HG02938 (cell line): ENCODE measurements at regions not wholly inside any gene's neighbourhood (a gene's known extent, or its start where the extent isn't known, plus 50 kb on each side); places are given as distances from the start of the nearest gene placed in this dataset.

Experiments used
- ATAC-seq: cut with Tn5 transposase; IDR thresholded peaks from one replicate; pipeline ENCODE4 v1.9.1; 2021; ENCODE audit warnings: mild to moderate bottlenecking, moderate library complexity; ENCODE audit not compliant: unreplicated experiment

DNA sequence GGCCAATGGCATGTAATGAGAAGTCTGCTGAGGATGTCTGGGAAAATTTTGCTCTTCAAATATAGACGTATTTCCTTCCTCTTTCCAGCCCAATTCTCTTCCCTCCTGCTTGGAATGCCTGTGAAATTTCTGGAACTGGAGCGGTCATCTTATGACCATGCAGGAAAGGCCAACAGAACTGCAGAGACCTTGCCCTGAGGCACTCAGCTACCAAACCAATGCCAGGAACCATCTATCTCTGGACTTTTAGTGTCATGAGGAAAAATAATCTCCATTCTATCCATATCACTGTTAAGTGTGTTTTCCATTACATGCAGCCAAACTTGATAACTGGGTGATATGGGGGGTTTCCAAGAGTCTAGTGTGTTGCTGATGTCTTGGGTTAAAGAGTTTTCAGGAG, 363.7 kb downstream of the SLC4A3 start:
- no peak for ATAC-seq

DNA sequence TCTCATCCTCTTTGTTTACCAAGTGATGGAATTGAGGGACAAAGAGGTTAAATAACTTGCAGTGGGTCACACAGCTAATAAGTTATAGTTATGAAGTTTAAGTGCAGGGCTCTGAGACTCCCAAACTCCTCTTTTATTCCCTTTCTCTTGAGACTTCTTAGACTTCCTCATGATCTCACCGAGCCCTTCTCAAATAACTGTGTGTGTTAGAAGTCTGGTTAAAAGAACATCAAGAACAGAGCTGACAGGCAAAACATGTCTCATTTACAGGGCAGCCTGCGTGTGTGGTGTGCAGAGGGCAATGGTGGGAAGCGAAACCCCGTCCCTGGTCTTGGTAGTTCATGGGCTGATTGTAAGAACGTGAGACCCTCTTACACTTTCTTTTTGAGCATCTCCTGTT, 368.0 kb downstream of the SLC4A3 start:
- ATAC-seq, result no peak

DNA sequence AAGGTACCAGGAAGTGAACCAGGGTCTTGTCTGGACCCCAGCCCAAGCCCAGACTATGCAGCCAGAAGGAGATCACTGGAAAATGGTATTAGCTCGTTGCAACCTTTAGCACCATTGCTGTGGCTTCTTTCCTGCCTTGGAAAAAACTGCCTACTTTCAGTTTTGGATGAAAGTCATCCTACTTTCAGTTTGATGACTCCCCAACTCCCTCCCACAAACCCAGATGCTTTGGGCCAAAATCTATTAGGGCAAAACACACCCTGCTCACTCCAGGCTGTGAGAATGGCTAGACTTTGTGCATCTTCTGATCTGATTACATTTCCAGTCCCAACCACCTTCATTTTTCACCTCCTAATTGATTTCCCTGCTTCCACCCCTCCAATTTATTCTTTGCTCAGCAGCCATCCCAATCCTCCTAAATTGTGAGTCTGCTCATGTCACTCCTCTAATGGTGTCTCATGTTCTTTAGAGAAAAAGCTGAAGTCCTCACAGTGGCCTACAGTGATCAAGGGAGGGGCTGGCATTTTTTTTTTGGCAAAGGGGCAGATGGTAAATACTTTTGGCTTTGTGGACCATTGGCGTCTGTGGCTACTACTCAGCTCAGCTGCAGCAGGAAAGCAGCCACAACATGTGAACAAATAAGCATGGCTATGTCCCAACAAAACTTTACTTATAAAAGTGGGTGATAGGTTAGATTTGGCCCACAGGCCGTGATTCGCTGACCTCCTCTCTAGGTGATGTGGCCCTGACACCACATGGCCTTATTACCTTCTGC, 368.7 kb downstream of the SLC4A3 start:
- no peak for ATAC-seq

DNA sequence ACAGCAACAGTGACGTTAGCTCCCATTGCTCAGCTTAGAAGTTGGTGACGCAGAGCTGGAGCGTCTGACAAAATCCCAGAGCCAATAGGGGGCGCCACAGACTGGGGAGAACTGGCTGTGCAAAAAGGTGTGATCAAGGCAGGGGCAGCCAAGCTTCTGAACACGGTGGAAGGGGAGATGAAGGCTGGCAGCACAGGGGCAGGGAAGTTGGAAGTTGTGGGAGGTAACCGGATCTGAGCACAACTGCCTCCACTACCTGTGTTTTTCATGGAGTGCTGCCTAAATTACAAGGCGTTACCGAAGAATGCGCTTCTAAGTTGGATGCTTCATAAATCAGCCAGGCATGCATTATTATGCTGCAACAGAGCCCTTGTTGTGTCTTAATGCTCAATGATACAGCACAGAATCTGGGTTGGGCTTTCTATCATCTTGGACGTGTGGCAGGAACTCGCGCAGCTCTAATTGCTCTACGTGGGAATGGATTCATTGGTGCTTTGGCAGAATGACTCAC, 370.0 kb downstream of the SLC4A3 start:
- no peak for ATAC-seq

DNA sequence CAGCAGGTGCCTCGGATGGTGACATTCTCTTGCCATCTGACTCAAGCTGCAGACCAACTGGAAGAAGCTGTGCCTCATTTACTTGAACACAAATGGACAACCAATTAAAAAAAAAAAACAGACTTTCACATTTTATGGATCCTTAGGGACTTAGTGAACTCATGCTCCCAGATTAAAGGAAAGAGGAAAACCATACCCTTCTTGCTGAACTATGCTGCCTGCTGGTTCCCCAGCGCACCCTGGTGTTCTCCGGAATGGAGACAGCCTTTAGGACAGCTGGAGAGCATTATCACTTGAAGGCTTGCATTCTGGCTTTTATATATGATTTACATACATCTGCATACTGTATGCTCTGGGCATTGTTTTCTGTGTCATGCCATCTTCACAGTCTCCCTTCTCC, 370.7 kb downstream of the SLC4A3 start:
- ATAC-seq, result no peak

DNA sequence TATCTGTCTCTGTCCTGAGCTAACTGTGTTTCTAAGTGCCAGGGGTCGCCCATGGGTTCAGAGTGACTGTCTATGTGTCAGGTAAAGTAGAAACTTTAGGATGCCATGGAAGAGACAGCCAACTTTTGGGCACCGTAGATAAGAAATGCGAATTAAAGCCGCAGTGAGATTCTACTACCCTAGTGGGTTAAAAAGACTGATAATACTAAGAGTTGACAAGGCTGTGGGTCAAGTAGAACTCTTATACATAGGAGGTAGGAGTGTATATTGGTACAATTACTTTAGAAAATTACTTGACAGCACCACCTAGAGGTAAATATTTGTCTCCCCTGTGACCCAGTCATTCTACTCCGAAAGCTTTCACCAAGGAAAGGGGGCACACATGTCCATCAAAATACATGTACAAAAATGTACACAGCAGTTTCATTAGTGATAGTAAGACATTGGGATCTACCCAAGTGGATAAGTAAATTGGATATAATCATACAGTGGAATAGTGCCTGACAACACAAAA, 371.3 kb downstream of the SLC4A3 start:
- ATAC-seq, result no peak

DNA sequence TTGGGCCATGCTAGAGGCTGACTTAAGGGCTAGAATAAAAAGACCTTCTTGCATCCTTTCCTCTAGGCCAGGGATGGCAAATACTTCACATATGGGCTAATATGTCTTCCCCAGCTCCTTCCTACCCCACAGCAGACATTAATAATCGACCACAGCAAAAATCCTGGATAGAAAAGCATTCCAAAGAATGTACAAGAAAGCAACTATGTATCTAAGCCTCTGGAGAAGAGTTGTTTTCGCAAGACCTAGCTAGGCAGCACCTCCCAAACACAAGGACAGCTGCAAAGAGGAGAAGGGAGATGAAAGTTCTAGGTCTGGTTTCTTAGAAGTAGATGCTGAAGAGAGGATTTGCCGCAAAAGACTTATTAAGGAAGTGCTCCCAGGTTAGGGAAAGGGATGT, 372.6 kb downstream of the SLC4A3 start:
- no peak for ATAC-seq

DNA sequence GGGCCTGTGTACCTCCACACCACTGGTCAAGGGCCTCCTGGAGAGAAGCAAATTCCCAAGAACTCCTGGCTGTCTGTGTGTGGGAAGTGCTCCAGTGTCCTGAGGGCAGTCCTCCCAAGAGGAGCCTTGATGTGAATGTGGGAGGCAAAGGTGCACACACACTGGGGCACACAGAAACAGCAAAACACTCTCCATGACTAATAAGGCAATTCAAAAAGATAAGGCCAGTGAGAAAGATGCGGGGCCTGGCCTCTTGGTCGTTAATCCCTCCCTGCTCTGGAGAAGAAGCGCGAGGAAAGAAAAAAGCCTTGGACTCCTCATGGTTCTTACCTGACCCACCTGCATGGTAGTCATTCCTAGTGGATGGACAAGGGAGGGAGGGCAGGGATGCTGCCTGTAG, 373.2 kb downstream of the SLC4A3 start:
- ATAC-seq, result no peak

DNA sequence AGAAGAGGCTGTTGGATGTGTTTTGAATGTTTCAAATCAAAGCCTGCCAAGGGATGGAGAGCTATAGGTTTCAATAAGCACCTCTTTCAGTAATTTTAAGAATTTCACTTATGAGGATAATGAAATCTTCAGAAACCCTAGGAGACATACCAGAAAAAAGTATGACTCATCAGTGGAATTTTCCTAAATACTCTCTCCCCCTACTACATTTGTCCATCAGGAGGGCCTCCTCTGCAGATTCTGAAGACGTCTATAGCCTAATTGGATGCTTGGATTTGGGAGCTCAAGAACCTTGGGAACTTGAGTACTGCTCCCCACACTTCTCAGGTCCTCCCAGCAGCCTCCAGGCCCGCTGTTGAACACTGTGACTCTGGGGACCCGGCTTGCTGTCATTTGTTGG, 374.3 kb downstream of the SLC4A3 start:
- ATAC-seq, result no peak

DNA sequence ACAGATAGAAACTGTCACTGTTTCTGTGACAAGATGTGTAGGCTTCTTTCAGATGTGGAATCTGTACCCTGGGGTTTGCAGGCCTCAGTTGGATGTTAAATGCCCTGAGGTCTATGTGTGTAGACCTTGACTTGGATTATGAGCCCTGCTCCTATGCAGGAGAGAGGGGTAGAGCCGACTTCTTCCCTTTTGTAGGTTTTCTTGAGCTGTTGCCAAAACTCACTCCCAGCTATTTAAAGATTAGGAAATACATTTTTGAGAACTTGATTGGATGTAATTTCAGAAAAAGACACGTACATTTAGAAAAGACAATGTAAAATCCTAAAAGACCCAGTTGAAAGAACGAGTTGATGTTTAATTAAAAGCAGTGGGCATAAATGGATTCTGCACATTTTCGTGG, 374.8 kb downstream of the SLC4A3 start:
- ATAC-seq, result no peak

DNA sequence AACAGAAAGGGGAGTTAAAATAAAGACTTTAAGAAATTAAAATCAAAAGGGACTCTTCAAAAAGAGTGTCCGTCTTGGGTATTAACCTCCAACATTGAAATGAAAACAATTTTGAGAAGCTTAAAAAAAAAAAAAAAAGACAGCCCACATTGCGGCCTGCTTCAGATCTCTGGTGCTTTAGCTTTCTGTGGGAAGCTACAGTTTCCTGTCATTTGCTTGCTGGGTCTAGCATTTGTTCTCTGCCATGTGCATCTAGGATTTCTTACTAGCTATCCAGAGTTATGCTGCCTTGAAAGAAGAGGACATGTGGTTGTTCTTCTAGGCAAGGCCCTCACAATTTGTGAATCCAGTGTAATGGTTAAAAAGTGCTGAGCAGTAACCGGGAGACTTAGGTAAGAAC, 375.3 kb downstream of the SLC4A3 start:
- no peak for ATAC-seq

DNA sequence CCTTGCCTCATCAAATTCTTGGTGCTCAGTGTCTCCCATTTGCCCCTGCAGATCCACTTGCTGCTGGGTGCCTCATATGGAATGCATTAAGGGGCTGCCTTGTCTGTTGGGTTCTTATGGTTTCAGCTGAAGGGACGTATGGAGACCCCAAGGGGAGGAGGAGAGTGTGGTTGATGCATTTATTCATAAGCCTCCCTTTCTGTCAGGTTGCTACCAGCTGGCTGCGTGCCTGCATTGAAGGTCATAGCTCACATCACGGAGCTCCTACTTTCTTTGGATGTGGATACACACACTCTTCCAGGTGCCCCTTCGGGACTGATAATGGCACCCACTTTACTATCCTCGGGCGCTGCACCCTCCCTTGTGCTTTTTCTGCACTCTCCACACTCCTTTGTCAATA, 377.9 kb downstream of the SLC4A3 start:
- no peak for ATAC-seq

DNA sequence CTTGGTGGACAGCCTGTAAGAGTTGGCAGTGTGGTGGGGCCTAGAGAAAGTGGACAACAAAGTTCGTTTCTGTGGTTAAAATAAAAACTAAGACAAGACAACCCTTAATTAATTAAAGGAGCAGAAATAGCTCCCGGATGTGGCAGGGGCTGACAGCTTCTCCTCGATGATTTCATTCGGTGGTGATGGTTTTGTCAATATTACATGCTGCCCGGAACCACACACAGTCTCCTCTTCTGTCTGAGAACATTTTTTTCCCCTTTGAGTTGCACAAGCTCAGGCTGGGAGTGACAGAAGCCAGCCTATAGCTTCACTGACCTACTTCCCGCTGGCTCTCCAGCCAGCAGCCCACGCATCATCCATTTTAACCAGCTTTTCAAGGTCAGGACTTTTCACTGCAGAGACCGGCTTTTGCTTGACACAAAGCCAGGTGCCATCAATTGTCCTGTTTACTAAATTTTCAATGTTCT, 378.8 kb downstream of the SLC4A3 start:
- no peak for ATAC-seq

DNA sequence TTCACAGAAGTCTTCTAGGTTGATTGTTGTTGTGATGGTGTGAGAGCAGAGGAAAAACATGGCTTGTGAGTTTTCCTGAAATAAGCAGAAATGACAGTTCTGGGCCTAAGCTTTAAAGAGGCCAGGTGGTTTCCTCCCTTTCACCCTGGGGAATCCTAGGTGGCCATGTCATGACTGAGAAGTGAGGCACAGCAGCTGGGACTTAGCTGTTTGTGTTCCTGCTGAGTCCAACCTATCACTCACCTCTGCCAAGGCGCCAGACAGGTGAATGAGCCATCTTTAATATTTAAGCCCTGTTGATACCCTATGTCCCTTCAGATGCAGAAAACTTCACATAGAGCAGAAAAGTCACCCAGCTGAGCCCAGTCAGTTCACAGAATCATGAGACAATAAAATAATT, 384.4 kb downstream of the SLC4A3 start:
- no peak for ATAC-seq

DNA sequence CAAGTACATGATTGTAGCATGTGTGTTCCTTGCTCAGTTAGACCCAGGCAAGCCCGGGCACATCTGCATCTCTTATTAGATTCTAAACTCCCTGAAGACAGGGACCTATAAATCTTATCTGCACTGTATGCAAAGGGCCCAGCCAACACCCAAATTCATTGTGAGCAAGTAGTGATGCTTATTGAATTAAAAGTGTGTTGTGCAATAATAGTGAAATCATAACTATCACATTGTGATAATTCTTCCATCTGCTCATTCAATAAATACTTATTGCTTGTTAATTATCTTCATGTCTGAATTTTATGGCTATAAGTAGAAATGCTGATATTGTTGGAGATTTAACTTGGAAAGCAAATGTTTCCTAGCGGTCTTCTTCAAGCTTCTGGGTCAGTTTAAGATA, 387.5 kb downstream of the SLC4A3 start:
- ATAC-seq, result no peak

DNA sequence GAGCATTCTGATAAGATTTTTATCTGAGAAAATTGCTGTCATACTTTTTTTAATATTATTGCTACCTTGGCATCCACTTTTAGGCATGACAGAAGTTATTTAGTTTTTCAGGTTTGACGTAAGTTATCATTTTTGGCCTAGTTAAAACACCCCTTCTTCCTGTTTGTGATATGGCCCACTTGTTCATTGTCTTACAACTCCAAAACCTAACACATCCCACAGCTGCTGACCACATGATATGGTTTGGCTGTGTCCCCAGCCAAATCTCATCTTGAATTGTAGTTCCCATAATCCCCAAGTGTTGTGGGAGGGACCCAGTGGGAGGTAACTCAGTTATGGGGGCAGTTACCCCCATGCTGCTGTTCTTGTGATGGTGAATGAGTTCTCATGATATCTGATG, 388.1 kb downstream of the SLC4A3 start:
- ATAC-seq, result no peak

DNA sequence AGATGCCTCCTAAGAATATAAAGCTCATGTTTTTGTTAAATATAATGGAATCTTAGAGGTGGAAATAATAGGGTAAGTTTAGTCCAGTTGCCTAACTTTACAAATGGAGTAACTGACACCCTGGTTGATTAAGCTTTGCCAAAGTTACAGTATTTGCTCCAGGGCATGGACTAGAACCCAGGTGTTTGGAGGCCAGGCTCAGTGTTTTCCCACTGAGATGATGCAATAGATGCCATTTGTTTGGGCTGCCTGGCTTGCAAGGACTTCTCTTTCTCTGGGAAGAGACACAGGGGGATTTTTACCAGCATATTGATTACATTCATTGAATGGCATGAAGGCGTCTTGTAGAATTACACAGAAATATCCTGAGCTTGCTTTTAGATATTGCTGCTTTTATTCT, 397.8 kb downstream of the SLC4A3 start:
- ATAC-seq, result no peak

DNA sequence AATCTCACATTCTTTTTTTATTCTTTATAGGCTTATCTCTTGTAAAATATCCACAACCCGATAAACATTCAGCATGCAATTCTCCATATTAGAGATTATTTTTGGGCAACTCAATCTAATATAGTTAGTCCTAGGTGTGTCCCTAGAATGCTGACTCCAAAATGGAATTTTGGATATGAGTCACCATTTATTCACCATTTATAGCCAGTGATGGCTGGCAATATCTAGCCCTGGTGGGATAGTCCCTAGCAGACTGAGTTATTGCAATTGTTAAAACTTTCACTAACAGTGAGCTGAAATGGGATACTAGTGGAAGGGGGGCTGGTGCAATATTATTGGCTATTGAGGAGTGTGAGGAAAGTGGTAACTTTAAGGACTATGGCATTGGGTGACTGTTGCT, 401.6 kb downstream of the SLC4A3 start:
- ATAC-seq, result no peak

DNA sequence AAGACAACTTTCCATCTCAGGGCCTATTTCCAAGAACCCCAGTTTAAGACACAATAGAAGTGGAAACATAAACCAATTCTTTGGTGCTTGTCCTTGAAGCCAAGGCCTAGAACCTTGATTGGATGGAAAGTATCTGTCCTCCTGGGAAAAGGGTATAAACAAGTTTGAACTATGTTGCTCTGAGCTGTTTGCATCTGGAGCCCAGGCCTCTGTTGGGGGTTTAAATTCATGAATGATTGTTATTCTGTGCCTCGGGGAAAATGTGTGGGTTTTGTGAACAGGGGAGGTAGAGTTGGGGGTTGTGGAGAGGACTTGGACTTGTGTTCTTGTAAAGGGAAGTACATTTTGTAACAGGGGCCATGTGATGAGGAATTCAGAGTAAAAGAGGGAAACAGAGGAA, 406.1 kb downstream of the SLC4A3 start:
- no peak for ATAC-seq

DNA sequence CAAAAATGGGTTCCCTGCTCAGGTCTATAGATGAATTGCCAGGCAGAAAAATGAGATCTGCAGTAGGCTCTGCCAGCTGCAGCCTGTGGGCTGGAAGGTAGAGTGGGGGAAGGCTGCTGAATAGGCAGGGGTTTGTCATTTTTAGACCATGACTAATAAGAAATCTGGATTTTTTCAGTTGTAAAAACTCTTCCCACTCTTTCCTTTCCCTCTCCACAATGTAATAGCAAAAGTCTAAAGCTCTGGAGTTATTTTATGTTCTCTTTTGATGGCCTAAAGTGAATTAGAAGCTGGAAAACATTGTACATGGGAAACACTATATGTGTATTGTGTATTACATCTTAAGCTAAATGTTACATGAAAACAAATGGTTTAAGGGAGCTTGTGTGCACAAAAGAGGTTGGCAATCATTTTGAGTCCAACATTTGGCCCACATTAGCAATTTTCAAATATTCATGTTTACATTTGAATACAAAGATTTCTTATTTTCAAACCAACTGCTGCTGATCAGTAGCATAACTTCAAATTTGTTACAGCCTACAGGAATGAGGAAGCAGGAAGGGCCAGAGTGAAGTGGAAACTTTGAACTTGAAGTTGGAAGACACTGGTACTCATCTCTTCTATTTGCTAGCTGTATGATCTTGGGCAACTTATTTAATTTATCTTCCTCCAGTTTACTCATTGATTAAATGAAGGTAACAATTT, 407.1 kb downstream of the SLC4A3 start:
- no peak for ATAC-seq

DNA sequence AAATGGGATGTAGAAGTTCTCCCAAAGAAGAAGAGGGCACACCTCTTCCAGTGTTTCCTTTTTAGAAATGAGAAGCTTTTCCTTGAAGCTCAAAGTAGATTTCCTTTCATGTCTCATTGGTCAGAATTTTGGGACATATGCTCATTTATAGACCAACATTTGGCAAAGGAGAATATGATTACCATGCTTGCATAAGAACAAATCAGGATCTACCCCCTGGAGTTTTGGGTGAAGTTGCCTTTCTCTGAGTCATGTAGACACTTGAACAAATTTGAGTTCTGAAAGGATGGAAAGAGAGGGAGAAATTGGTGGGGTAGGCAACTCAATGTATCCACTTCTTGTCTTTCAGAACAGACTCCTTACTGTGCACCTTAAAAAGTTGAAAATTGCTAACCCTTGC, 409.0 kb downstream of the SLC4A3 start:
- ATAC-seq, result no peak

DNA sequence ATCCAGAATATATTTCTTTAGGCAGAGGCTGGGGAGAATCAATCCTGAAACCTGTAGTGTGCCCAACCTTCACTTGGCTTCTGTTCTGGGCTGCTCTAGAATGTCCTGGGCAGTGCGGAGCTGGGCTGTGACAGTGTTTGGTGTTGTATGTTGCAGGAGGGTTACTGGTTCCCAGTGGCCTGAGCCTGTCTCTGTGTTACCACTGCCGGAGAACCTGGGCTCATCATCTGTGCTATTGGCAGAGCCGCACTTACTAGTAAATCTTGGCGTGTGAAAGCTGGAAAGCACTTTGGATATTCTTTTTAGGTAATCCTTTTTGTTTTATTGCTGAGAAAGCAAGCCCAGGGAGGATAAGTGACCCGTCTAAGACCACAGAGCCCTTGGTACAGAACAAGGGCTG, 412.9 kb downstream of the SLC4A3 start:
- ATAC-seq, result no peak
